GM12873 (cell line): ENCODE measurements at regions not wholly inside any gene's neighbourhood (a gene's known extent, or its start where the extent isn't known, plus 50 kb on each side); places are given as distances from the start of the nearest gene placed in this dataset.

Source experiments
- TF ChIP-seq, protein P1 (sequence below): IDR thresholded peaks from 2 replicates; pipeline ENCODE4 v1.5.1; 2012; ENCODE audit warnings: low read depth, mild to moderate bottlenecking, moderate library complexity, low read length, control low read depth; ENCODE audit not compliant: insufficient read depth; ENCODE audit errors: missing control alignments

DNA sequence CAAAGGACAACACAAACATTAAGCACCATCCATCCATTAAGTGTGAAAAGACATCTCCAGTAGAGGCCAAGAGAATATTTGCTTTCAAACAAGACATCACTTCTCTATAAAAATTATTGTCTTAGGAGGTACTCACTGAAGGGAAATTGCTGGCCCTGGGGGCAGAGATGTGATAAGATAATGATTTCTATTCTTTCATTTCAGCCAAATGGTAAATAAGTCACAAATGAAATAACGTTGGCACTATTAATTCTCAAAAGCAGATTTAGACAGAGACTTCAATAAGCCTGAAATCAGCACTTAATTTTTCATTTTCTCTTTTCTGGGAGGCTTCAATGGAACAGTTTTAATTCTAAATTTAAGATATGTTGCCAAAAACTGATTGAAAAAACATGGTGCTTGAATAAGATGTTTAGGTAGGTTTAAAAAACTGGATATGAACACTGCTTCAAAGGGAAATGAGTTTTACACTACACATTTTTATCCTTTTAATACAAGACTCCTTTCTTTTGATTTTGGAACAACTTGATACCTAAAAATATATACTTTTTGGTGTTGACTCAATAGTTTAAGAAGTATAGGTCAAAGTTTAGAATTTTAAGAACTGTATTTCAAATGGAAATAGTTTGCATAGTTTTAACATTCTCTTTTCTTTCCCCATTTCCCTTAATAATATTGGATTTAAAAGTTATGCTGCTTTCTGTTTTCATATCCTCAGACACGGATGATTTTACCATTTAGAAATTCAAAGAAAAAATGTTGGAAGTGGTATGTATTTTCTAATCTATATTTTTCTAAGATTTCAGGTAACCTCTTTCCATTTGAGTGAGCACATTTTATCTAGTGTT, 204.0 kb downstream of the AHR start:
- TF ChIP-seq, protein P1, sequence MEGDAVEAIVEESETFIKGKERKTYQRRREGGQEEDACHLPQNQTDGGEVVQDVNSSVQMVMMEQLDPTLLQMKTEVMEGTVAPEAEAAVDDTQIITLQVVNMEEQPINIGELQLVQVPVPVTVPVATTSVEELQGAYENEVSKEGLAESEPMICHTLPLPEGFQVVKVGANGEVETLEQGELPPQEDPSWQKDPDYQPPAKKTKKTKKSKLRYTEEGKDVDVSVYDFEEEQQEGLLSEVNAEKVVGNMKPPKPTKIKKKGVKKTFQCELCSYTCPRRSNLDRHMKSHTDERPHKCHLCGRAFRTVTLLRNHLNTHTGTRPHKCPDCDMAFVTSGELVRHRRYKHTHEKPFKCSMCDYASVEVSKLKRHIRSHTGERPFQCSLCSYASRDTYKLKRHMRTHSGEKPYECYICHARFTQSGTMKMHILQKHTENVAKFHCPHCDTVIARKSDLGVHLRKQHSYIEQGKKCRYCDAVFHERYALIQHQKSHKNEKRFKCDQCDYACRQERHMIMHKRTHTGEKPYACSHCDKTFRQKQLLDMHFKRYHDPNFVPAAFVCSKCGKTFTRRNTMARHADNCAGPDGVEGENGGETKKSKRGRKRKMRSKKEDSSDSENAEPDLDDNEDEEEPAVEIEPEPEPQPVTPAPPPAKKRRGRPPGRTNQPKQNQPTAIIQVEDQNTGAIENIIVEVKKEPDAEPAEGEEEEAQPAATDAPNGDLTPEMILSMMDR = no peak

DNA sequence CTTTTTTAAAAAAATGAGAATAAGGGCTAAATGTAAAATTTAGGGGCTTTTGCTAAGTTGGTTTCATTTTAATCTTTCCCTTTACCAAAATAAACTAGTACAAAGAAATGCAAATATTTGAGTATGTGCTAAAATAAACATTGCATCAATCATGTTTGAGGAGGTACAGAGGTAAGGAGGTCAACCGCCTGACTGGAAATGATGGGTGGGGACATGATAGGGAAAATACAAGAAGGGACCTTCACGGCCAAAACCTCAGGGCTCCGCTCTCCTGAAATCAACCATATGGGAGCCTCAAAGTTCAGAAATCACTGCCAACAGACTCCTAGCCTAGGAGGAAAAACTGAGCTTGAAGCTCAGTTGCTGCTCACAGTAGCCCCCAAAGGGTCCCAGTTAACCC, 207.6 kb downstream of the AHR start:
- TF ChIP-seq, protein P1 = no peak

DNA sequence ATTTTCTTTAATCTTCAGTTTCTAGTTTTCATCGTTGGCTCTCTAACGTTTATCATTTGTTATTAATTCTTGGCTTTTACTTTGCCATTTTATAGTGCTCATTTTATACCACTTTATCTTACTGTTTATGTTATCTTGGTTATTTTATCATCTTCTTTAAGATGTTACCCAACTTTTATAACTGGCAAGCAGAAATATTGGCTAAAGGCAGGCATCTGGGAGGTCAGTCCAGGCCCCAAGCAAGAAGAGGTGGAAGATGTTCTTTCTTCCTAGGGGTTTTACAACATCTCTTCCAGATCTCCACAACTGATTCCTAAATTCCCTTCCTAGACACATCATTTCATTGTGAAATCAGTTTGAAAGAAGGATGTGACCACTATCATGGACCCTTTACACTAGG, 208.1 kb downstream of the AHR start:
- TF ChIP-seq, protein P1 = no peak

DNA sequence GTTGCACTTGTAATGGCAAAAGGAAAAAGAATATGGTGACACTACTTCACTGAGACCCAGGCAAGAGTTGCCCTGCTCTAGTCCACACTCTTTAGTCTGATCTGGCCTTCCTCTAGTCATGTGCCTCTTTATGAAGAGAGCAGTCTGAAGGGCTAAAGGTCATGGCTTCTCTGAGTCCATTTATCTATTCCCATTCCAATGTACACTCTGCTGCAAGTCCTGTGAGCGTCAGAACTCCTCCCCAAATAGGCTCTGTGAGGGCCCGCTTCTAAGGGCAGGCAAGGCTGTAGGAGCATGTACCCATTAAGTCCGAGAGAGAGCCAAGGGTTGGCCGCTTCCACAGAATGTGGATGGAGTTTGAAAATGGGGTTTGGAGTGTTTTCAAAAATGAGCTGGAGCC, 209.3 kb downstream of the AHR start:
- TF ChIP-seq, protein P1 = no peak

DNA sequence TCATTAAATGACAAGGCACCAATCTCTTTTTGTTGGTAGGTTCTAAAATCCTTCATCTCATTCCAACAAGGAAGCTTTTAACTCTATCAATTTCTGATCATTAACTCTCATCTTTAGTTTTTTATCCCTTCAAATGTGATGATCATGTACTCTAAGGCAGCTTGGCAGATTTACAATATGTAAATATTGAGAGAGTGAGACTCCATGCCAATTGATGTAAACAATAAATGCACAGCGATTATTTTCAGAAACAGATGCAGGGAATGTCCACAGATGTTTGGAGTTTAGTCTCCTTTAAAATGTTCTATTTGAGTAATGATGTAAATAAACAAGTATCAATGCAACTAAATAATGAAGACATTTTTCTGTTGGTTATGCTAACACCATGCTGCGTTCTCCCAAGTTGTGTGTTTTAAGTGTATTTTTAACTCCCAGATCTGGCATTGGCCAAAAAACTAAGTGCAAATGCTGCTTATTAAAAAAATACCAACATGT, 213.8 kb downstream of the AHR start:
- TF ChIP-seq, protein P1 = no peak

DNA sequence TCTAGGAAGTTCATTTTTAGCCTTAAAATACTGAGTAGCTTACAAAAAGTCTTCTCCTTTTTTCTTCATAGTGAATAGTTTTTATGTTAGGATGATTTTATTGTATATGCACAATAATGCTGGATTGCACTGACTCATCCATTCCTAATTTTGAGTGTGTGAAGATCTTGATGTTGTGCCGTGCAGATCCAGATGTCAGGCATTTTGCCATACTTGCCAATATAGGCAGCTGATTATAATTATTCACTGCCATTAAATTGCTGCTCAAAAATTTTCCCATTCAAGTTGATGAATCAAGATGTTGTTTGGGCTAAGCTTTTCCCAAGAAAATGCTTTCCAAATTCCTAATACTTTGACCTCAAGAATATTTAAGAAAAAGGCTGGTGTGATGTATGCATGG, 218.3 kb downstream of the AHR start:
- TF ChIP-seq, protein P1 = no peak

DNA sequence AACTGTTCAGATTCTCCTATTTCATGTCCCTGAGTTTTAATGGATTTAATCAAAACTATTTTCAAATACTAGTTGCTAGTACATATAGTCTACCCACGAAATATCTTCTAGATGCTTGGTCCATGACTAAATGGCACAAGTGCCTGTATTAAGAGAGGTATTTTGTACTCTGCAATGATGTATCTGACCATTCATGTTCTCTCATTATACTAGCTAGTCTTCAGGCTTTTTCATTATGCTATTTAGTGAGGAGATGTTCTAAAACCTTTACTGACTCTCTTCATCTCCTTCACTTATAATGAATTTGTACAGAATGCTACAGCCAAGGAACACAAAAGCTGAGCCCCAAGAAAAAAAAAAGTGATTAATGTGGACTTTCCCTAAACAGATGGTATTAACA, 222.5 kb downstream of the AHR start:
- TF ChIP-seq, protein P1 = no peak
